ENCODE measurements at regions not wholly inside any gene's neighbourhood (a gene's known extent, or its start where the extent isn't known, plus 50 kb on each side); places are given as distances from the start of the nearest gene placed in this dataset.

- no peak for TF ChIP-seq CTCF (IDR thresholded peaks at IDR 0.05)
- no peak for TF ChIP-seq POLR2A (IDR thresholded peaks at IDR 0.05; ENCODE audit: low read depth)
Observed at GRCh38 chr2:158741625-158742024, 53.5 kb upstream of the DAPL1 start.
